Fibroblast of lung (primary cell): ENCODE measurements at regions not wholly inside any gene's neighbourhood (a gene's known extent, or its start where the extent isn't known, plus 50 kb on each side); places are given as distances from the start of the nearest gene placed in this dataset.
"Not testable (repeated sequence)": the region's sequence is repeated elsewhere in the genome, so short reads cannot be mapped to it uniquely, and the experiment has no call there.

Experiments
- CTCF ChIP-seq, 2 donors: IDR thresholded peaks in 1 of 2; conservative IDR thresholded peaks in 1 of 2; 1 replicate in 1 of 2; 2 replicates in 1 of 2; pipeline ENCODE4 v1.5.1; 2011 to 2012; ENCODE audit warnings: low read length in 2 of 2, control low read depth in 1 of 2, inconsistent platforms in 1 of 2, low read depth in 1 of 2, mild to moderate bottlenecking in 1 of 2
- EZH2 ChIP-seq: IDR thresholded peaks from 2 replicates; pipeline ENCODE4 v1.5.1; 2012; ENCODE audit warnings: low read length, control low read depth, mild to moderate bottlenecking; ENCODE audit errors: missing control alignments

GRCh38 chr5:179449950-179450349, 100.4 kb upstream of the RUFY1 start:
- TF ChIP-seq EZH2; CTCF (conservative IDR thresholded peaks at IDR 0.05 in 1 of 2, IDR thresholded peaks at IDR 0.05 in 1 of 2; ENCODE audit: low read depth in 1 of 2, low read length in 2 of 2): not testable (repeated sequence)
